ENCODE measurements at regions not wholly inside any gene's neighbourhood (a gene's known extent, or its start where the extent isn't known, plus 50 kb on each side); places are given as distances from the start of the nearest gene placed in this dataset.

GRCh38 chr16:24670623-24671454 is 58.6 kb upstream of the TNRC6A start:
- TF ChIP-seq GATA1 (IDR thresholded peaks at IDR 0.05; ENCODE audit: low read depth, low read length) (no peak), POLR2A (IDR thresholded peaks at IDR 0.05; ENCODE audit: low read length) (no peak)
- no peak for DNase-seq

GRCh38 chr16:24671455-24671954 is 57.9 kb upstream of the TNRC6A start:
- DNase-seq, result no peak
- TF ChIP-seq POLR2A (IDR thresholded peaks at IDR 0.05; ENCODE audit: low read length), result no peak
- TF ChIP-seq GATA1 (IDR thresholded peaks at IDR 0.05; ENCODE audit: low read depth, low read length), result no peak

- DNase-seq, result no peak
- TF ChIP-seq POLR2A (IDR thresholded peaks at IDR 0.05; ENCODE audit: low read length) (no peak), GATA1 (IDR thresholded peaks at IDR 0.05; ENCODE audit: low read depth, low read length) (no peak)
Measured at GRCh38 chr16:24673155-24673554, 56.3 kb upstream of the TNRC6A start.

- no peak for TF ChIP-seq POLR2A (IDR thresholded peaks at IDR 0.05; ENCODE audit: low read length)
- TF ChIP-seq GATA1 (IDR thresholded peaks at IDR 0.05; ENCODE audit: low read depth, low read length), result no peak
- DNase-seq, result no peak
Measured at GRCh38 chr16:24674877-24675276, 54.6 kb upstream of the TNRC6A start.

GRCh38 chr16:24677388-24677787 is 52.1 kb upstream of the TNRC6A start:
- DNase-seq, result no peak
- no peak for TF ChIP-seq POLR2A (IDR thresholded peaks at IDR 0.05; ENCODE audit: low read length)
- TF ChIP-seq GATA1 (IDR thresholded peaks at IDR 0.05; ENCODE audit: low read depth, low read length), result no peak
